ENCODE measurements at regions not wholly inside any gene's neighbourhood (a gene's known extent, or its start where the extent isn't known, plus 50 kb on each side); places are given as distances from the start of the nearest gene placed in this dataset.

- DNase-seq (ENCODE audit: low read depth) = no peak
Measured at GRCh38 chr6:81694855-81695254, 57.6 kb downstream of the TENT5A start.

GRCh38 chr6:81694207-81694606 lies 58.3 kb downstream of the TENT5A start:
- DNase-seq (ENCODE audit: low read depth) = no peak

- DNase-seq (ENCODE audit: low read depth) = no peak
Measured at GRCh38 chr6:81693266-81693665, 59.2 kb downstream of the TENT5A start.

DNA sequence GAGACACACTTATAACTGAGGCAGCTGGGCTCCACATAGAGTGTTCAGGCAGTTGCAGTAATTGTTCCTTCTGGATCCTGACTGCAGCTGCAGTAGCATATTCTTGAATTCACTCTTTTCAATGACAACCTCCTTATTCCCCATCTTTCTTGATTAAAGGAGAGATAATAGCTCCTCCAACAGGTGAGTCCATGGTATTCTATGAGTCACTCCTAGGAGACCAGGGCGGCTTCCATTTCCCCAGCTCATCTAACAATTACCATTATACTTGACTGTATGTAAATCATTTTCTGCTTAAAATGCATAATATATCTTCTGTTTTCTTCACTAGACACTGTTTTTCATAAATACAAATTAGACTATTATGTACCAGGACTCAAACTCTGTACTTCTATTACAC lies 62.4 kb downstream of the TENT5A start:
- DNase-seq (ENCODE audit: low read depth) = no peak

- no peak for DNase-seq (ENCODE audit: low read depth)
Measured at GRCh38 chr6:81689580-81689979, 62.9 kb downstream of the TENT5A start.

- peak; percentile 7 for DNase-seq (ENCODE audit: low read depth)
Measured at GRCh38 chr6:81683912-81684311, 68.6 kb downstream of the TENT5A start.

DNA sequence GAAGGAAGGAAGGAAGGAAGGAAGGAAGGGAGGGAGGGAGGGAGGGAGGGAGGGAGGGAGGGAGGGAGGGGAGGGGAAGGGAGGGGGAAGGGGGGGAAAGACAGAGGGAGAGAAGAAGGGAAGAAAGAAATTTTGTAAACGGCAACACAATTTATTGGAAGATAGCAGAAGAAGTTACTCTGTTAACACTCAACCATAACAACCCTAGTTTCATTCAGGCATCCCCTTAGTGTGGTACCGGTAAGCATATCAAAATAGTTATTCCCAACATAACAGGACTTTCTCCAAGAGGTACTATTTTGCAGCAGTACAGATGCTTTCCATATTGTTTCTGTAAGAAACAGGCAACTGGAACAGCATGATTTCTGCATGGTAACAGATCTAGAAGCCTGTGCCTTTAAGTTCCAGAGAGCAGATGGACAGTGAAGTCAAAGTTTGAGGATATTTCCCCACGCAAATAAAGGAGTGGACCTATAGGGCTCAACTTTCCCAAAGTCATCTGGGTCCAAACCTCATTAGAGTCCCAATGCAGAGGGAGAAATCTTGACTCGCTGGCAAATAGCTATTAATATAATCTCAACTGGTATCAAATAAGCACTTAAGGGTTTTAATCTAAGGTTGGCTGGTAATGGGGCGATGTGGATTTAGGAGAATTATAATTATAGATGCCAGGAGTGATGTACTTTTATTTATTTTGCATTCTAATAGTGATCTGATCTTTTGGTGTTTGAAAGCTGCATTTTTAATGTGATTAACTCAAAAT lies 69.4 kb downstream of the TENT5A start:
- no peak for DNase-seq (ENCODE audit: low read depth)

DNA sequence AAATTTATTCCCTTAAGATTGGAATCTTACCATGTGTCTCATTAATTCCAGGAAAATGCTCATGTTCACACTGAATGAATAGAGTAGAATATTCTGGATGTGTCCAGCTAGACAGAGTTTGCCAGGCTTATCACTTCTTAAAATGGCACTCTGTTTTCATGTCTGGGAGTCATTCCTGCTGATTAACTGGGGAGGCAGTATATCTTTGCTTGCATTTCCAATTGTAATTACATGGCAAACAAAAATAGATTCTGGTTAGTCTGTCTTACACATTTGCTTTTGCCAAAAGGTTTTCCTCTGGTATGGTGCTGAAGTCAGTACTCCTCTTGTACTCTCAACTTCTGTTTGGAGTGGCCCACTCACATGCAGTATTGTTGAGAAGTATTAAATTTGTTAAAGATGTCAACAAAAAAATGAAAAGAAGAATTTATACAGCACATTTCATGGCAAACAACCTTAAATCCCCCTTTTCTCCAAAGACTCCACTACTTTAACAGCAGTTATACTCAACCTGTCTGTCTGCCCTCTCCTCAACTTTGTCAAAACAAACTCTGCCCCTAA lies 70.2 kb downstream of the TENT5A start:
- DNase-seq (ENCODE audit: low read depth) = no peak

DNA sequence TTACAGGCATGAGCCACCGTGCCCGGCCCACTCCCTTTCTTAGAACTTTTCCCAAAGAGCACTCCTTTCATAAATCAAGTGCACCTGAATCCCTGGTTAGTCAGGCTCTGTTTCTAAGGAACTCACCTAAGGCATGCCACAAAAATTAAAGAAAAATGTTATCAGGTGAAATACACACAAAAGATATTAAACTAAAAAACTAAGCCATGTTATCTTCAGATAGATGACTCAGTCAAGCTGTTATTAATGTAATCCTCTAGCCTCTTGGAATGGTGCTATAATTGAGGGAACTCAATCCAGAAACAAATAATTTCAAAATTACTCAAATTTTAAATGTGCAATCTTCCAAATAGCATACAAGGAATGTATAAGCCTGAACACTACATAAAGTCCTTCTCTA lies 83.0 kb downstream of the TENT5A start:
- no peak for DNase-seq (ENCODE audit: low read depth)

GRCh38 chr6:81668615-81669047 lies 83.8 kb downstream of the TENT5A start:
- no peak for DNase-seq (ENCODE audit: low read depth)

DNA sequence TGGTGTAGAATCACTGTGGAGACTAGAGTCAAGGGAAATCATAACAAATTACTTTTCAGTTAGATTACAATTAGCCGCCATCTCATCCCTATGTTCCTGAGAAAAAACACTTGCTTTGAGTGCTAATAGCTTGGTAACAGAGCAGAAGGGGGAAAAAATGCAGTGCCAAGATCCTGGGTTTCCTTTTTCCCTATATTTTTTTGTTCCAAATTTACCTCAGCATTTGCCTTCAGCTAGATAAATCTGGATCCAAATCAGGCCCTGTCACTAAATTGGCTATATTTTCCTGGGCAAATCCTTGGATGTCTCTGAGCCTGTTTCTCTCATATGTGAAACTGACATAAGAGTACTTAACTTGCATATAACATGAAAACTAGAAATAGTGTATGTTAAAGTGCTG lies 86.0 kb downstream of the TENT5A start:
- DNase-seq (ENCODE audit: low read depth) = no peak

DNA sequence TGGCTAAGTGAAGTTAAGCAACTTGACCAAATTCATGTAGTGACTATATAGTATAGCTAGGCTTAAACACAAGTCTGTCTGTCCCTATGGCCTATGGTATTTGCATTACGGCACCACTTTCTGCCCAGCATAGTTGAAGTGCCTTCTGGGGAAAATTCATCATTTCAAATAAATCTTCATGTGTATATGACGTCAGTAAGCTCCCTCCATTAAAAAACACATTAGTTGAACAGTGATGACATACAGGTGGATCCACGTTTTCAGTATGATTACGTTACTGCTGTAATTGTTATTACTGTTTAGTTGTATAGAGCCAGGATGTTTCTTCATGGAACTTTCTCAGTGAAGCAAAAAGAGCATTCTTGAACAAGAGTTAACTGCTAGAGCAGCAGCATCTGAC lies 96.2 kb downstream of the TENT5A start:
- no peak for DNase-seq (ENCODE audit: low read depth)

DNA sequence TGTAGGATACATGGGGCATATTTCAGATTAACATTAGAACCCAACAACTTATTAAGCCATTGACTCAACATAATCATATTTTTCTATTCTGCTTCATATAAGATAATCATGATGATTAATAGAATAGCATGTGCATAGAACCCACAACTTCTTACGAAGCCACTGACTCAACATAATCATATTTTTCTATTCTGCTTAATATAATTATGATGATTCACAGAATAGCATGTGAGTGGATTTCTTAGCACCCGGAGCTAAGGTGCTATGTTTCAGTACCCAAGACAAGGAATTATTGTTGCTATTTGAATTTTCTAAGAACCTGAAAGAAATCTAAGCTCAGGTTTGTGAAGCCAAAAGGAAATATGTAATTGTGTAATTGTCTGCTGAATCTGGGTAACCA lies 96.8 kb downstream of the TENT5A start:
- no peak for DNase-seq (ENCODE audit: low read depth)

DNA sequence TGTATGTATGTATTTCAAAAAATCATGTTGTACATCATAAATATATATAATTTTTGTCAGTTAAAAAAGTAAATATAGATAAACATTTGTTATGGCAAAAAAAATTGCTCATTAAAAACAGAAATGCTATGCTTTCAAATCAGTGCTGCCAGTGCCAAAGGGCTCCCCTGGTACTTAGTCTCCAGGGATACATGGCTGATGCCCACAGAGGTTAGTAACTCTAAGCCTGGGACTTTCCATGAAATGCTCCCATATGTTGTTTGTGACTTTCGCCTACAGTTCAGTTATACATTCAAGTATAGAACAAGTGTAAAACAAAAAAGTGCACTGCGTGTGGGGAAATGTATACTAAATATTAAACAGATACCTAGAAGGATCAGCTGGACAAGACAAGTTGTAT lies 104.0 kb downstream of the TENT5A start:
- DNase-seq (ENCODE audit: low read depth) = no peak

DNA sequence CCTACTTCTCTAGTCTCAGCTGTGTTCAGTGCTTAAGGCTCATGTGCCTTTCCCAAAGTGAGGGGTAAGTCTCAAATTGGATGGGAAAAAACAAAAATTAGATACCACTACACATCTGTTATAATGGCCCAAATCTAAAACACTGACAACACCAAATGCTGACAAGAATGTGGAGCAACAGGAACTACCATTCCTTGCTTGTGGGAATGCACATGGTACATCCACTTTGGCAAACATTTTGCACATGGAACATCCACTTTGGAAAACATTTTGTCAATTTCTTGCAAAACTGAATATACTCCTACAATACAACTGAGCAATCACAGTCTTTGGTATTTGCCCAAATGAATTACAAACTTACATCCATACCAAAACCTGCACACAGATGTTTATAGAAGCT lies 109.3 kb downstream of the TENT5A start:
- DNase-seq (ENCODE audit: low read depth) = no peak

GRCh38 chr6:81640891-81641290 lies 111.6 kb downstream of the TENT5A start:
- DNase-seq (ENCODE audit: low read depth) = no peak

GRCh38 chr6:81640126-81640525 lies 112.4 kb downstream of the TENT5A start:
- DNase-seq (ENCODE audit: low read depth) = no peak

GRCh38 chr6:81638366-81638765 lies 114.1 kb downstream of the TENT5A start:
- no peak for DNase-seq (ENCODE audit: low read depth)

DNA sequence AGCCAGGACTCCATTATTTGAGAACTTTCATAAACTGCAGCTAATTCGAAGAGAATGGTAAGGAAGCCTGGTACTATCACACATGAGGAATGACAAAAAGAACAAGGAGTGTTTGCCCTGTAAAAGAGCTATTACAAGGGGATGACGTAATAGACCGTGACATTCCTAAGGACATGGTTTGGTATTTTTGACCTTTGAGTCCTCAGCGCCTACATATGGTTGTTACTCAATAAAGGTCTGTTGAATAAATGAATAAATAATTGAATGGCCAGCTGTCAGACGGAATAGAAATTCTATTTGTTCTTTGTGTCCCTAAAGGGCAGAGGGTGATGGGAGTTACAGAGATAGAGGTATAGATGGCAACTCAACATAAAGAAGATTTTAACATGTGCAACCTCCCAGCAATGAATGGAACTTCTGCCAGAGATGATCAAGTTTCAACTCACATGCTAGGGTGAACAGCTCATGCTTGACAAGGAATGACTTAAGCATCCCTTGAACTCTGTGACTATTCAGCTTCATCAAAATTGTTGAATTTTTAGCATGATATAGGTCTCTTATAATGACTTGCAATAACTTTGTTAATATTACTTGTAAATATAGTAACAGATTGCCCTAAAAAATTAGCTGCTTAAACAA lies 115.4 kb downstream of the TENT5A start:
- no peak for DNase-seq (ENCODE audit: low read depth)

- no peak for DNase-seq (ENCODE audit: low read depth)
Measured at GRCh38 chr6:81634155-81634880, 118.2 kb downstream of the TENT5A start.

- DNase-seq (ENCODE audit: low read depth) = no peak
Measured at GRCh38 chr6:81633391-81633790, 119.1 kb downstream of the TENT5A start.

DNA sequence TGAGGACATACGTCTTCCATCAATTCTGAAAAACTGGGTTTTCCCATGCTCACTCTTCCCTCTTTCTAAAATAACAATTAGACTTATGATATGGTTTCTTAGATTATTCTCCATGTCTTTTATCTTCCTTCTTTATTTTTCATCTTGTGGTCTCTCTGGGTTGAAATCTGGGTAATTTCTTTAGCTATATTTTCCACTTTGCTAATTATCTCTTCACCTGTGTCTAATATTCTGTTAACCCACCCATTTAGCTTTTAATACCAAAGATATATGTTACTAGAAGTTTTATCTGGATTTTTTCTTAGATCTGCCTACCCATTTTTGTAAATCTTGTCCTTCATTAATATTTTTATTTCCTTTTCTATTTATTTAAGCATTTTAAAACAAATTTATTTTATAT lies 121.8 kb downstream of the TENT5A start:
- no peak for DNase-seq (ENCODE audit: low read depth)

- no peak for DNase-seq (ENCODE audit: low read depth)
Measured at GRCh38 chr6:81625216-81625615, 127.3 kb downstream of the TENT5A start.

Data from GM04504 (cell line).